GM18505 (cell line): ENCODE measurements at regions not wholly inside any gene's neighbourhood (a gene's known extent, or its start where the extent isn't known, plus 50 kb on each side); places are given as distances from the start of the nearest gene placed in this dataset.

Source experiments
- ATAC-seq: cut with Tn5 transposase; IDR thresholded peaks from one replicate; pipeline ENCODE4 v1.9.1; 2021; ENCODE audit not compliant: unreplicated experiment
- POLR2A ChIP-seq: IDR thresholded peaks from 4 replicates; pipeline ENCODE4 v1.6.1; 2011; ENCODE audit warnings: borderline replicate concordance; ENCODE audit not compliant: insufficient read depth, insufficient read length; ENCODE audit errors: extremely low read depth

DNA sequence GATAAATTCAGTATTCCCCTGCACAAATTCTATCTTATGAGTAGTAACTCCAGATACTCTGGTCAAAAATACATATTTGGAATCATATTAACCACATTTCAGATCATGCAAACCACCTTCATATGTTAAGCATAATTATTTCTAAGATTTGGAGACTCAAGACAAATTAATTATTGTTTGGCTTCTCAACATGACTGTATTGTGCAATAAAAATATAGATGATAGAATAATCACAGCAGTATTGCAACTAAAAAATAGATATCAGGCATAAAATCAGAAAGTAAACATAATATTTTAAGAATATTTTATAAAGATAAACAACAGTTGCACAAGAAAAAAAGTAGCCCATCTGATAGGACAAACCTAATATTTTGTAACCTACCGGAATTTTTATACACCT is 1767.6 kb upstream of the NUDT12 start:
- ATAC-seq = no peak
- no peak for TF ChIP-seq POLR2A

DNA sequence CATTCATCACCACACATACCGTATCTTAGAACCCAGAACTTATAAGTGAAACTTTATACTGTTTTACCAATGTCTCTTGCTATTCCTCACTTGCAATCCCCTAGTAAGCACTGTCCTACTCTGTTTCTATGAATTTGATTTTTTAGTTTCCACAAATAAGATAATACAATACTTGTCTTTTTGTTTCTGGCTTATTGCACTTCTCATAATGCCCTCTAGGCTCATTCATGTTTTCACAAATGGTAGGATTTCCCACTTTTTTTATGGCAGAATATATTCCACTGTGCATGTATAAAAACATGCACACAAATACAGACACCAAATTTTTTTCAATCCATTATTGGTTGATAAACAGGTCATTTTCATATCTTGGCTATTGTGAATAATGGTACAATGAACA is 1742.3 kb upstream of the NUDT12 start:
- no peak for TF ChIP-seq POLR2A
- no peak for ATAC-seq

DNA sequence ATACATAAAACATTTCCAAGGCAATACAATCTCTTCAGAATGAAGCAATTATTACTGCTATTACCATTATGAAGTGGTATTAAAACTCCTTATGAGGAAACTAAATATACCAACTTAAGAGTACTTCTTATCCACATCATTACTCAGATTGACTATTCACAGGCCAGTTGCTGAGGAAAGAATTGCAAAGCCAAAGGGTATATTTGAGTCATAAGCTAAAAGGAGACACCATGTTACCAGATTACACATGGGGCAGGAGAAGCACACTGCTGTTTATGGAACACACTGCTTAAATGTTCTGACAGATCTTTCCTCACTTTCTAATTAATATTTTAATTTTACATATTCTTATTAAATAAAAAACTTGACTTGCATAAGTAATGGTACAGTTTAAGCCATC is 1726.4 kb upstream of the NUDT12 start:
- ATAC-seq = no peak
- no peak for TF ChIP-seq POLR2A

DNA sequence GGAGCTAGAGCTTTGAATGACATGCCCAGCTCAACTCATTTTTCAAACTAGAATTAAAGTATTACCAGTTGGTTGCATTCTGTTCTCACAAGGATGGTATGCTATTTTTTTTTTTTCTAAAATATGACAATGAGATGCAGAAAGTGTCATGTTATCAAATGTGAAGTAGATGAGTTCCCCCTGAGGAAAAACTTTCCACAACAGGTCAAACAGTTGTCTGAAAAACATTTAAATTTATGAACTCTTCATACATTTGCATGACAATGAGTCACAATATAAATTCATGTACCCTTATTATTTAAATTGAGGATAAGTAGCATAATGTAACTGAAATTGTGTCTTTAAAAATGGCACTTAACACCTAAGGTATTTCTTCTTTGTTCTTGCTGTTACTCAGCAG is 1720.5 kb upstream of the NUDT12 start:
- no peak for ATAC-seq
- no peak for TF ChIP-seq POLR2A

DNA sequence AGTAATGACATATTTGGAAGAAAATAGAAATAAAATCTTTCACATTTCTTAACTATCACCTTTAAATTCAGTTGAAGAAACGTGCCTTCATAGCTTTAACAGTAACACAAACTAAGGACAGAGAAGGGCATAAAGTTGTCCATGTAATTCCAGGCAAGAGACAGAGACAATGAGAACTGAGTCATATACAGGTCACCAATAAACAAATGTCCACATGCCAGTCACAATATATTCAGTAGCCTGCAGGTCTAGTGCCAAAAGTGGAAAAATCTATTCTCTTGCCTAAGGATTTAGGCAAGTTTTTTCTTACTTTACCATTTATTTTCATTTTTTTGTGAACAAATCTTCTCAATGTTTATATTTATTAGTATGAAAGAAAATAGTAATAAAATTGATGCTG is 1711.5 kb upstream of the NUDT12 start:
- no peak for TF ChIP-seq POLR2A
- ATAC-seq = no peak

DNA sequence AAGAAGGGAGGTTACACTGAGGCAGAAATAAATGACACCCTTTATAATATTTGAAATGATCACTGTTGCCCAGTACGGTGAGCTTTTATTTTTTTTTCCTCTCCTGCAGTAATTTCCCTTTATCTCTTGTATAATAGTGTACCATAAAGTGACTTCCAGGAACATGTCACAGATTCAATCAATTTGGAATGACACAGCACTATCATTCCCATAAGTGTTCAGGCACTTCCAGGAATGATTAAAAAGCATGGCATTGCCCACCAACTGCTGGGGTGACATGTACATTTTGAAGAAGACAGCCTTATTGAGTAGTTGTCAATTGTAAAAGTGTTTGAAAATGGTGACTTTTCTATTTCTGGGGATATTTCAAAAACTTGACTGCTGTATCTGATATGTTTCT is 1700.9 kb upstream of the NUDT12 start:
- no peak for ATAC-seq
- no peak for TF ChIP-seq POLR2A

DNA sequence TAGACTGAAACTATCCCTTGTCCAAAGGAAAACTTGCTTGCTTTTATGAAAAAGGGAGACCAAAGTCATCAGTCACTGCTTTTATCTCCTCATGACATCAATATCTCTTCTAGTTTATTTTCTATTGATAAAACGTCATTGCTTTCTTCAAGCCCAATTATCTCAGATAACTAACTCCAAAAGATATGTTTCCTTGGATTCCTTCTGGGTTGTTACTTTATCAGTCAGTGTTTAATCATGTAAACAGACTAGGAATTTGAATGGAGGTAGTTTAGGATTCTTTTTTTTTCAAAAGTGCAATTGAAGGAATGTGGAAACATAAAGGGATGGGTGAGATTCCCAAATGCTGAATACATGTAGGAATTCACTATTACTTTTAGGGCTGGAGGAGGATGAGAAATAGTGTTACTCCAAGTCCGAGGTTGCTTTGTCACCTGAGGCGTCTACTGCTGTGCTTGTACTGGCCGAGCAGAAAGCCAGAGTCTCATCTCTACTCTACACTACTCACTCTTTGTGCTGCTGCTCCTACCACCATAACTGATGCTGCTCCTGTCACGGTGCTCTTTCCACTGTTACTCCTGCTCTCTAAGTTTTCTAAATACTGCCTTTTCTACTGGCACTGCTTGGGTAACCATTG is 1697.1 kb upstream of the NUDT12 start:
- no peak for ATAC-seq

DNA sequence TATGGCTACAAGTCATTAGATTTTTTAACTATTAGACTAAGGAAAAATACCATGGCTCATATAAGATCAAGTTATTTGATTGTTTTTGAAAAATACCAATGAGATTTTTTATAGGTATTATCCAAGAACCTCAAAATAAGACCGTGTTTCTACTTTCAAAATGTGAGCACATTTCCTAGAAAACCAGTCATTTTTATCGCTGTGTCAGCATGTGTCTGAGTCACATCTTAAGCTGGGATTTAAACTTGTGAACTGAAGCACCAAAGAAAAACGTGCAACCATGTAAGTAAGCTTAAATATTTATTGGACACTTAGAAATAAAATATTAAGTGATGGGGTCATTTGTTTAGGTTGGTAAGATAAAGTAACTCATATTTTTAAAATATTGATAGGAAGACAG is 1676.0 kb upstream of the NUDT12 start:
- no peak for ATAC-seq
- no peak for TF ChIP-seq POLR2A

More for the DNA sequence above, 1697.1 kb upstream of the NUDT12 start:
- TF ChIP-seq POLR2A = no peak

DNA sequence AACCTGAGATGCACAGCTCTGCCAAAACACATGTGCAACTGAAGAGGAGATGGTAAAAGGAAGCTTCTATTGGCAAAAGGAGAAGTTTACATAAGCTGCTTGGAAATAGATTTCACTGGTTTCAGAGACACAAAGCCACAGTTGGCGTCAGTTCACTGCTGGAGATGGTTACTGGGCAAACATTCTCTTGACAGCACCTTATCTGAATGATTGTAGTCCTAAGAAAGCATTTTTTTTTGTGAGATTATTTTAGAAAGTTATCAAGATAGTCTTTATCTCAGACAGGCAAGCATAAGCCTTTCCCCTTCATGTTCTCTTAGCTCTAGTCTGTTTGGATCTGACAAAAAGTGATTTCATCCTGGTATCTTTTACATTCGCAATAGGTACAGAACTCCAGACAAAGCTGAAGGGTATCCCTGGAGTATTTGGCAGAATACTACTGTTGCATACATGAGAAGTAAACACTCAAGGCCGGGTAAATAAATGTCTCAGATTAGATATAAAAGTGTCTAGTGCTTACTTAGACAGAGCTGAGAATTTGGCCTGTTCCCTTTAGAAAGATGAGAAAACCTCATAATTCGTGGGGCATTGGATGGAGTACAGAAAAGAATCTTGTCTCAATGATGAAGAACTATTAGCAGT is 1668.0 kb upstream of the NUDT12 start:
- TF ChIP-seq POLR2A = no peak
- no peak for ATAC-seq

DNA sequence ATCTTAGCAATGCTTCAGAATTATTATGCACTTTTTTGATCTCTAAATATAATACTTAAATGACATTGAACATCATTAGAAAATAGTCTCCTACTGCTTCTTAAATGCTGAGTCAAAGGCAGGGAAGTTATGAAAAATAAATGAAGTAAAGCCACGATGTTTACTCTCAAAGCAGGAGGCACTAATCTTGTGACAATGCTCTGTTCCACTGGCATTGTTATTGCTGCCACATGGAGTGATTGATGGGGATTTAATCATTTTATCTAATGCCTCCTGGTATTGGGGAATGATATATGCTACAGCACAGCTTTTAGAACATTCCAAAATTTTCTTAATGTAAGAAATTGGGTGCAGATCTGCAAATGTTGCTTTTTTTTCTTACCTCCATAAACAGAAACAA is 1655.4 kb upstream of the NUDT12 start:
- TF ChIP-seq POLR2A = no peak
- no peak for ATAC-seq

DNA sequence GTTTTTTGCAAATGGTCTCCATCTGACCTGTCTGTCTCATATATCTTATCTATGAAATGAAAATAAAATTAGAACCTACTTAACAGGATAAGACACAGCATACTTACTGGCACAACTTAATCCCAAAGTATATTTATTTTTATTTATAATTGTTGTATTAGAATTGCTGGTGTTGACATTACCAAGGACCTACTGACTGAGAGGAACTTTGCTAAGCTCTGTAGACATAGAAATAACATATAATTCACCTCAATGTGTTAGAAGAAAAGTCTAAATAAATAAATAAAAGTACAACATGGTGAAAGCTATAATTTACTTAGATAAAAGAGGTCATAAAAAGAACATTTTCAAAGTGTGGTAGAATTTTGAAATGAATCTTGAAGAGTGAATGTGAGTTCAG is 1650.5 kb upstream of the NUDT12 start:
- no peak for ATAC-seq

DNA sequence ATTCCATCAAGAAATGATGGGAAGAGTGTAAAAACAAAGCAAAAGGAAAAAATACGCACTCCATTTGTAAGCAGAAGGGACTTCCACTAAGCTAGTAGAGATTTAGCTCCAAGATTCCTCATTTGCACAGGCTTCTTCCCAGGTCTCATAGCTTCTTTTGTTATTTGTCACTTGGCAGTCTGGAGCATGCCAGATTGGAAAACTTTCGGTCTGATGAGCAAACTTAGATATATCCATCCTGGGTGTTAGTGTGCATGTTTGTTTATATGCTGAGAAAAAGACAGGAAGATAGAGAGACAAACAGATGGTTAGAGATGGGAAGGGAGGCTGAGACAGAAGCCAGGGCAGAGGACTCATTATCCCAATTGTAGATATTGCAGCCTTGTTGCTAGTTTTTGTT is 1644.5 kb upstream of the NUDT12 start:
- ATAC-seq = no peak
- no peak for TF ChIP-seq POLR2A

More for the DNA sequence above, 1650.5 kb upstream of the NUDT12 start:
- TF ChIP-seq POLR2A = no peak

DNA sequence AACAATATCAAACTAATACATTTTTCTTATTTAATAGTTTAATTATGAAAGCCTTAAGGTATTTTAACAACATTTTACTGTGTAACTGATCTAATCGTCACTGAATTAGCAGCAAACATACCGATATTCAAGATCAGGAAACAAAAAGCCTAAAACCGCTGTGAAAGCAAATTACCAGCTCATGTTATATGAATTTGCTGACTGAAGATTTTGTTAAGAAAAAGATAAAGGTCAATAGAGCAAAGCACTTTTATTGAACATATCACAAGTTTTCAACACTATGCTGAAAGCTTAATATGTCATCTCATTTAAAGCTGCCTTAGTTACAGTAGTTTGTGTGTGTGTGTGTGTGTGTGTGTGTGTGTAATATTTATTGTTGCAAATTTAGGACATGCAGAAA is 1634.9 kb upstream of the NUDT12 start:
- TF ChIP-seq POLR2A = no peak
- ATAC-seq = no peak

DNA sequence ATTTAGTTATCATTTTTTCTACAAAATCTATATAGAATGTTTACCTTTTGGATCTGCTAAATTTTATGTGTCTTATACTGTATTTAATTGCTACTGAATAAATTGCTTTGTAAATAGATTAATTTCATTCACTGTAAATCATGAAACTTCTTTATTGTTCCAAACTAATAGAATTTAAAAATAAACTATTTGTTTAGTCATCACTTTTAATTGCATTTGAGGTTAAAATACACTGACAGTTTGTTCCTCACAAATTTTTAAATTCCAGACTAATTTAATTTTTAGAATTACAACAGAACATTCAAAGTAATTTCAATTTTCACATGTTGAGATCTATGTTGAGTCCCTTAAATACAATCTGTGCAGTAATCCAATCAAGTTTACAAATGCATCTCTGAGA is 1633.2 kb upstream of the NUDT12 start:
- no peak for TF ChIP-seq POLR2A
- ATAC-seq = no peak
